ENCODE measurements at regions not wholly inside any gene's neighbourhood (a gene's known extent, or its start where the extent isn't known, plus 50 kb on each side); places are given as distances from the start of the nearest gene placed in this dataset.

DNA sequence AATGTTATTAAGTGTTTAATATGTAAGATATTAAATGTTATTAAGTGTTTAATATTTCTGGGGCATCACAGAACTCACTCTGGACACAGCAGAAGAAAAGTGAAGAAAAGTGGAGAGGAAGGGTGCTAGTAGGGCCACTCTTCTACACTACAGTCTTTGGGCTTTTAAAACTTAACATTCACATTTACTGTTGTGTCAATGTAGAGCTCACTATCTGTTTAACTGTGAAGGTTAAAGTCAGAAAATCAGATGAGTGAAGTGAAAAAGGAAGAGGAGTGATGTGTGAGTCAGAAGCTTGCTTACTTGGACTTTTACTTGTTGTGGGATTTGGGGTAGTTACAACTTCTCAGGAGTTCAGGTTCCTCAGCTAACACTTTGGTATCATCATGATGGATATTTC, 145.3 kb upstream of the DNAJC19 start:
- H3K4me3 ChIP-seq (ENCODE audit: insufficient read depth, low read length, poor library complexity, severe bottlenecking) = no peak overlapping the region
- no peak overlapping the region for H2AFZ ChIP-seq (ENCODE audit: low read depth, low read length, severe bottlenecking)
- H3K36me3 ChIP-seq (ENCODE audit: low read length) = no peaks in the 10 kb centered on the region
- TF ChIP-seq CTCF (IDR thresholded peaks at IDR 0.05; ENCODE audit: insufficient read depth, low read length, poor library complexity, severe bottlenecking) (no peak), EZH2phosphoT487 (conservative IDR thresholded peaks at IDR 0.05; ENCODE audit: low read length) (no peak)
- no peak overlapping the region for H3K27ac ChIP-seq (ENCODE audit: low read depth, low read length)
- no peaks in the 10 kb centered on the region for H3K79me2 ChIP-seq (ENCODE audit: insufficient read depth, low read length)
- no peaks in the 10 kb centered on the region for H3F3A ChIP-seq (ENCODE audit: insufficient read depth)
- H3K27me3 ChIP-seq (ENCODE audit: low read length) = no peaks in the 10 kb centered on the region
- no peaks in the 10 kb centered on the region for H4K20me1 ChIP-seq (ENCODE audit: low read depth, low read length)
- no peaks in the 10 kb centered on the region for H3K9me2 ChIP-seq (replicated peaks; ENCODE audit: insufficient read depth, low read length)
- no peak overlapping the region for H3K9ac ChIP-seq (ENCODE audit: low read length)
- H3K9me3 ChIP-seq (ENCODE audit: insufficient read depth, low read length) = no peaks in the 10 kb centered on the region
- H3K4me2 ChIP-seq (ENCODE audit: low read depth, low read length, poor library complexity, severe bottlenecking) = no peak overlapping the region

DNA sequence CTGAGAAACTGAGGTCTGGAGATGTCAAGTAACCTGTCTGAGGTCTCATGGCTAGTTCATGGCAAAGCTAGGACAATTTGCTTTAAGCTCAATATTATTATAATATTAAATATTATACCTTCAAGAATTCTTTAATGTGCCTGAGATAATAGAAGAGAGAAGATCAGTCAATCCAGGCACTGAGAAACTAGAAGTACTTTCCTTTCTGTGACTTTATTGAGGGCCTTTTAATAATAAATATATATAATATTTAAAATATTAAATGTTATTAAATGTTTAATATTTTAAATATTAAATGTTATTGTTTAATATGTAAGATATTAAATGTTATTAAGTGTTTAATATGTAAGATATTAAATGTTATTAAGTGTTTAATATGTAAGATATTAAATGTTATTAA, 144.3 kb upstream of the DNAJC19 start:
- Histone ChIP-seq H3F3A (ENCODE audit: insufficient read depth) (no peaks in the 10 kb centered on the region), H4K20me1 (ENCODE audit: low read depth, low read length) (no peaks in the 10 kb centered on the region), H3K9ac (ENCODE audit: low read length) (no peak overlapping the region), H3K79me2 (ENCODE audit: insufficient read depth, low read length) (no peaks in the 10 kb centered on the region), H3K27ac (ENCODE audit: low read depth, low read length) (no peak overlapping the region), H2AFZ (ENCODE audit: low read depth, low read length, severe bottlenecking) (no peak overlapping the region), H3K4me2 (ENCODE audit: low read depth, low read length, poor library complexity, severe bottlenecking) (no peak overlapping the region), H3K36me3 (ENCODE audit: low read length) (no peaks in the 10 kb centered on the region), H3K27me3 (ENCODE audit: low read length) (no peaks in the 10 kb centered on the region), H3K9me2 (replicated peaks; ENCODE audit: insufficient read depth, low read length) (no peaks in the 10 kb centered on the region), H3K9me3 (ENCODE audit: insufficient read depth, low read length) (no peaks in the 10 kb centered on the region), H3K4me3 (ENCODE audit: insufficient read depth, low read length, poor library complexity, severe bottlenecking) (no peak overlapping the region)
- TF ChIP-seq CTCF (IDR thresholded peaks at IDR 0.05; ENCODE audit: insufficient read depth, low read length, poor library complexity, severe bottlenecking) (no peak), EZH2phosphoT487 (conservative IDR thresholded peaks at IDR 0.05; ENCODE audit: low read length) (no peak)

DNA sequence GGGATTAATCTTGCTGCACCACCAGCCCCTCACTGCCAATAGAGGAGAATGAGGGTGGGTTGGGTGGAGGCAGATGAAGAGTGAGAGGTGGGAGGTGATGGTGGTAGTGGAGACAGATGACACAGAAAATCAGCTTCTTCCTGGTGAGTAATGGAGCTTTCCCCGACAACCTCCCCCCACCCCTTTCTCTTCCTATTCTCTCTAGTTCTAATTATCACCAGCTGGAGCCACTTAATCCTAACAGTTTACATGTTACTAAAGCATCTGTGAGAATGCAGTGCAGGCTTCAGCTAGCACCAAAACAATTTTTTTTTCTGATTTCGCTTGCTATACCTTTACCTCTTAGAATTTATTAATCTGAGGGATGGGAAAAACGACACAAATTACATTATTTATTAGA, 116.1 kb upstream of the DNAJC19 start:
- H3K79me2 ChIP-seq (ENCODE audit: insufficient read depth, low read length) = no peaks in the 10 kb centered on the region
- H3K36me3 ChIP-seq (ENCODE audit: low read length) = no peaks in the 10 kb centered on the region
- no peak overlapping the region for H3K27ac ChIP-seq (ENCODE audit: low read depth, low read length)
- H3K9ac ChIP-seq (ENCODE audit: low read length) = no peak overlapping the region
- H4K20me1 ChIP-seq (ENCODE audit: low read depth, low read length) = no peaks in the 10 kb centered on the region
- no peak overlapping the region for H3K4me2 ChIP-seq (ENCODE audit: low read depth, low read length, poor library complexity, severe bottlenecking)
- no peaks in the 10 kb centered on the region for H3K9me3 ChIP-seq (ENCODE audit: insufficient read depth, low read length)
- no peaks in the 10 kb centered on the region for H3F3A ChIP-seq (ENCODE audit: insufficient read depth)
- H3K9me2 ChIP-seq (replicated peaks; ENCODE audit: insufficient read depth, low read length) = no peaks in the 10 kb centered on the region
- no peak overlapping the region for H3K4me3 ChIP-seq (ENCODE audit: insufficient read depth, low read length, poor library complexity, severe bottlenecking)
- H2AFZ ChIP-seq (ENCODE audit: low read depth, low read length, severe bottlenecking) = no peak overlapping the region
- TF ChIP-seq CTCF (IDR thresholded peaks at IDR 0.05; ENCODE audit: insufficient read depth, low read length, poor library complexity, severe bottlenecking) (no peak), EZH2phosphoT487 (conservative IDR thresholded peaks at IDR 0.05; ENCODE audit: low read length) (no peak)
- H3K27me3 ChIP-seq (ENCODE audit: low read length) = no peaks in the 10 kb centered on the region

DNA sequence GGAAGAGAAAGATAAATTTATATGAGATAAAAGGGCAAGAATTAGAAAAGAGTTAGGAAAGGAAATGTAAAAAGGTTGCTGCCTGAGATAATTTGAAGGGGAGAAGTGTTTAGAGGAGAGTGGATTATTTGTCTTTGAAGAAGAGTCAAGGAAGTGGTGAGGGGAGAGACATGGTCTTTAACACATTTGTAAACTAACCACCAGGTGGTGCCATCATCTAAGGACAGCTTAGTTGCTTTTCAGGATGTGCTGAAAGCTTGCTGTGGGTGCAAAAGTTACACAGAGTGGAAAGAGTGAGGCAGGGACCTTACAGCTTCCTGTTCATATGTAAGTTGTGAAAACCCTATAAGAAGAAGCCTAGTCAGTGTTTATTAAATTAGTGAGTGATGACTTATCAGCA, 114.1 kb upstream of the DNAJC19 start:
- Histone ChIP-seq H3K79me2 (ENCODE audit: insufficient read depth, low read length) (no peaks in the 10 kb centered on the region), H3K9me2 (replicated peaks; ENCODE audit: insufficient read depth, low read length) (no peaks in the 10 kb centered on the region), H3K27me3 (ENCODE audit: low read length) (no peaks in the 10 kb centered on the region), H3K9me3 (ENCODE audit: insufficient read depth, low read length) (no peaks in the 10 kb centered on the region), H3K9ac (ENCODE audit: low read length) (no peak overlapping the region), H3K4me2 (ENCODE audit: low read depth, low read length, poor library complexity, severe bottlenecking) (no peak overlapping the region), H3K36me3 (ENCODE audit: low read length) (no peaks in the 10 kb centered on the region), H3K4me3 (ENCODE audit: insufficient read depth, low read length, poor library complexity, severe bottlenecking) (no peak overlapping the region), H4K20me1 (ENCODE audit: low read depth, low read length) (no peaks in the 10 kb centered on the region), H3F3A (ENCODE audit: insufficient read depth) (no peaks in the 10 kb centered on the region), H2AFZ (ENCODE audit: low read depth, low read length, severe bottlenecking) (no peak overlapping the region), H3K27ac (ENCODE audit: low read depth, low read length) (no peak overlapping the region)
- TF ChIP-seq EZH2phosphoT487 (conservative IDR thresholded peaks at IDR 0.05; ENCODE audit: low read length) (no peak), CTCF (IDR thresholded peaks at IDR 0.05; ENCODE audit: insufficient read depth, low read length, poor library complexity, severe bottlenecking) (no peak)

Data from SU-DHL-6 (cell line).